ENCODE measurements at regions not wholly inside any gene's neighbourhood (a gene's known extent, or its start where the extent isn't known, plus 50 kb on each side); places are given as distances from the start of the nearest gene placed in this dataset.

DNA sequence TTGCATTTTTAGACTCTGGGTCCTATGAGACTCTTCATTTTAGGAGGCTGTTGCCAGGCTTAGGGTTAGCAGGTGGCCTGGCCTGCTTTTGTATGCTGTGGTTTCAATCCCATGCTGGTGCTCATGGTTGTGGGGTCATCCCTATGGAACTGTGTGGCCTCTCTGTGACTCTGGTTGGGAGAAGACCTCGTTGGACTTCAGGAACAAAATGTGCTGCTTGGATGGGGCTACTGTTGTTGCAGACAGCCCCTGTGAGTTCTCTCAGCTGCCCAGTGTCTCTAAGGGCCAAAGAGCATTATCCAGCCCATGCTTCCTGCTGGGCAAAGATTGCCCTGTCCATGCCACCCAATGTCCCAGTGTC lies 169.5 kb upstream of the S1PR3 start:
- TF ChIP-seq, protein P1, sequence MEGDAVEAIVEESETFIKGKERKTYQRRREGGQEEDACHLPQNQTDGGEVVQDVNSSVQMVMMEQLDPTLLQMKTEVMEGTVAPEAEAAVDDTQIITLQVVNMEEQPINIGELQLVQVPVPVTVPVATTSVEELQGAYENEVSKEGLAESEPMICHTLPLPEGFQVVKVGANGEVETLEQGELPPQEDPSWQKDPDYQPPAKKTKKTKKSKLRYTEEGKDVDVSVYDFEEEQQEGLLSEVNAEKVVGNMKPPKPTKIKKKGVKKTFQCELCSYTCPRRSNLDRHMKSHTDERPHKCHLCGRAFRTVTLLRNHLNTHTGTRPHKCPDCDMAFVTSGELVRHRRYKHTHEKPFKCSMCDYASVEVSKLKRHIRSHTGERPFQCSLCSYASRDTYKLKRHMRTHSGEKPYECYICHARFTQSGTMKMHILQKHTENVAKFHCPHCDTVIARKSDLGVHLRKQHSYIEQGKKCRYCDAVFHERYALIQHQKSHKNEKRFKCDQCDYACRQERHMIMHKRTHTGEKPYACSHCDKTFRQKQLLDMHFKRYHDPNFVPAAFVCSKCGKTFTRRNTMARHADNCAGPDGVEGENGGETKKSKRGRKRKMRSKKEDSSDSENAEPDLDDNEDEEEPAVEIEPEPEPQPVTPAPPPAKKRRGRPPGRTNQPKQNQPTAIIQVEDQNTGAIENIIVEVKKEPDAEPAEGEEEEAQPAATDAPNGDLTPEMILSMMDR (conservative IDR thresholded peaks at IDR 0.05; ENCODE audit: low read depth), result no peak
- H3K27ac ChIP-seq, result no peak overlapping the region

DNA sequence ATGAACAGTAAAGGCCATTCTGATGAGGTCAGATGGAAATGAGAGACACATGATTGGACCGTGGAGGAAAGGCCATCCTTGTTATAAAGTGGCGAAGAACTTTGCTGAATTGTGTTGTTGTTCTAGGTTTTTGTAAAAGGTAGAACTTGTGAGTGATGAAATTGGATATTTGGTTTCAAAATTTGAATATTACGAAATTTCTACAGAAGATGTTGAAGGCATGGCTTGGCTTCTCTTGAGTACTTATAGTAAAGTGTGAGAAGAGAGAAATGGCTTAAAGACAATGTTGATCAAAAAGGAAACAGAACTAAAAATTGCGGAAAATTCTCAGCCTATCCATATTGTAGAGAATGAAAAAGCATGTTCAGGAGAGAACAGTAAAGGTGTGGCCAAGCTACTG lies 166.6 kb upstream of the S1PR3 start:
- TF ChIP-seq, protein P1 (conservative IDR thresholded peaks at IDR 0.05; ENCODE audit: low read depth), result no peak
- CTCF ChIA-PET, result interaction anchor here (0.6 kb wide), 1 partner anchor 9 kb away, joined by 4 read pairs; no protein-coding TSS in a partner anchor
- H3K27ac ChIP-seq, result no peak overlapping the region
- POLR2A ChIA-PET (ENCODE audit: low non-redundant PET), result no interaction called here
- DNase-seq (ENCODE audit: low spot score), result no peak

More for the DNA sequence above, 169.5 kb upstream of the S1PR3 start:
- ChIA-PET POLR2A (ENCODE audit: low non-redundant PET) (no interaction called here), CTCF (no interaction called here)
- DNase-seq (ENCODE audit: low spot score), result no peak

DNA sequence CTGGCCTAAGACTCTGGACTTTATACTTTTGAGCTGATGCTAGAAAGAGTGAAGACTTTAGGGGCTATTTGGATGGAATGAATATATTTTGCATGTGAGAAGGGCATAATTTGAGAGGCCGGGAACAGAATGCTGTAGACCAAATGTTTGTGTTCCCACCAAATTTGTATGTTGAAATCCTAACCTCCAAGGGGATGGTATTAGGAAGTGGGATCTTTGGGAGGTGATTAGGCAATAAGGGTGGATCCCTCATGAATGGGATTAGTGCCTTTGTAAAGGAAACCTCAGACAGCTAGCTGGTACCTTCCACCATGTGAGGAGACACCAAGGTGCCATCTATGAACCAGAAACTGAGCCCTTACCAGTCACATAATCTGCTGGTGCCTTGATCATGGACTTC lies 165.1 kb upstream of the S1PR3 start:
- CTCF ChIA-PET, result interaction anchor here (0.6 kb wide), 1 partner anchor 1148 kb away, joined by 3 read pairs; no protein-coding TSS in a partner anchor
- H3K27ac ChIP-seq, result no peak overlapping the region
- TF ChIP-seq, protein P1 (conservative IDR thresholded peaks at IDR 0.05; ENCODE audit: low read depth), result no peak
- POLR2A ChIA-PET (ENCODE audit: low non-redundant PET), result no interaction called here
- no peak for DNase-seq (ENCODE audit: low spot score)

DNA sequence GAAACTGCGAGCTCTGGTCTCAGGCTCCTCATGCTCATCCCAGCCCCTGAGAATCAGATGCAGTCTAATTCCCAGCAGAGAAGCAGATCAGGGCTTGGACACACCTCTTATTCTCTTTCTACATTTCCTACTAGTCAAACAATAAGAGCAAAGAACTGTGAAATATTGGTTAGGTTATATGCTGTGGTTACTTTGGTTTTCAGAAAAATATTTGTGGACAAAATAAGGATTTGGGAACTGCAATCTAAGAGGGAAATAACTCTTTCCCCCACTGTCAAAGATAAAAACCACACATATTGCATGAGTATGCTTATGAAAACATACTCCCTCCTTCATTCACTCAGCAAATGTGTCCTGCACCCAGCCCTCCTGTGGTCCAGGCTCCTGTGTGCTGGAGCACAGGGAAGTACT lies 164.5 kb upstream of the S1PR3 start:
- DNase-seq (ENCODE audit: low spot score), result no peak
- ChIA-PET POLR2A (ENCODE audit: low non-redundant PET) (no interaction called here), CTCF (interaction anchor here (0.6 kb wide), 1 partner anchor 1149 kb away, joined by 3 read pairs; no protein-coding TSS in a partner anchor)
- H3K27ac ChIP-seq, result no peak overlapping the region
- TF ChIP-seq, protein P1 (conservative IDR thresholded peaks at IDR 0.05; ENCODE audit: low read depth), result no peak

DNA sequence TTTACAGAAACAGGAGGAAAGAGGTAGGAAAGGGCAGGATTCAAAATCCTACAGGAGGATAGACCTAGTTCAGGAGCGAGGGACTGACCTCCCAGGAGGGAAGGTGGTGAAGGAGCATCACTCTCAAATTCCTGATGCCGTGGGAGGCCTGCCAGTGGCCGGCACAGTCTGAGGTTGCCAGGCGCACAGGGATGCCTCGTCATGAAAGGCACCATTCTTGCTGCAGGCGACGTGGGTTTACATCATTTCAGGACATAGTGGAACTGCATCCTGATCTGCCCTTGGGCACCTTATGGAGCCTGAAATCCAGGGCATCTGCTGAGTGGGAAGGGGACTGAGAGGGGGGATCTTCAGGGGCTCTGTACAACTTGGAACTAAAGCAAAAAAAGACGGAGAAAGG lies 163.2 kb upstream of the S1PR3 start:
- H3K27ac ChIP-seq, result no peak overlapping the region
- ChIA-PET POLR2A (ENCODE audit: low non-redundant PET) (no interaction called here), CTCF (no interaction called here)
- TF ChIP-seq, protein P1 (conservative IDR thresholded peaks at IDR 0.05; ENCODE audit: low read depth), result no peak
- DNase-seq (ENCODE audit: low spot score), result no peak

DNA sequence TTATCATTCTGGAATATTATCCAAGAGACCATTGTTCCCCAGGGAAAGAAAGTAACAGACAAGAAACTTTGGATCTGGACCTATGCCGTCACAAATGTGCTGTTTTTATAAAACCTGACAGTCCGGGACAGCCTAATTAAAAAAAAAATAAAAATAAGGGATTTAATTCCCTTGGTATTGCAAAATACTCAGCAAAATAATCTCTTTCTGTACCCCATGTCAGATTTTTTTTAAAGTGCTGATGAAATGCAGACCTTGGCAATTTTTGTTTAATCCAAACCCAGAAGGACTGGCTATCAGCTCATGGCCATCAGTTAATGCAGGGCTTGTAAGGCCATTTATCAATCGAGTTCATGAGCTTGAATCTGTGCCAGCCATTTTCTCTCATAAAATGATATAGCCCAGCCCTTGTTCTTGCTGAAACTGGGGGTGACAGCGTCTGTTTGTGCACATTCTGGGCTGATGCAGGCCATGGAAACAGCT lies 162.7 kb upstream of the S1PR3 start:
- TF ChIP-seq, protein P1 (conservative IDR thresholded peaks at IDR 0.05; ENCODE audit: low read depth), result no peak
- no peak for DNase-seq (ENCODE audit: low spot score)
- ChIA-PET POLR2A (ENCODE audit: low non-redundant PET) (no interaction called here), CTCF (no interaction called here)
- no peak overlapping the region for H3K27ac ChIP-seq

DNA sequence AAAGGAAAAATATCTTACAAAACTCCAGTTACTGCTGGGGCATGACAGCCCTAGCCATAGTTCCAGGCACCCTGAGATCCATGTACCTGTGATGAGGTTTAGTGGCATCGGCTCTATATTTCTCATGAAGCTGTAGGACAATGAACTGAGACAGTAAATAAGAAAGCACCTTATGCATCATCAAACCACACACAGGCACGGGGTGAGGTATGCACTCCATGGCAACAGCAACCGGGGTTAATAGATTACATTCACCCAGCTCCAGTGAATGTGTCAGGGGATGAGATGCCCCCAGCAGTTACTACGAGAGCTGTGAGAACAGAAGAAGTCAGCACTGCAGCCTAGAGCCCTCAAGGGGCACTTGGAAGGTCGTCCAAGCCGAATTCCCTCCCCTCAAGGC lies 162.0 kb upstream of the S1PR3 start:
- TF ChIP-seq, protein P1 (conservative IDR thresholded peaks at IDR 0.05; ENCODE audit: low read depth), result no peak
- POLR2A ChIA-PET (ENCODE audit: low non-redundant PET), result no interaction called here
- DNase-seq (ENCODE audit: low spot score), result no peak
- CTCF ChIA-PET, result no interaction called here
- no peak overlapping the region for H3K27ac ChIP-seq

All from RWPE1 (cell line).